HepG2 (cell line): ENCODE measurements at regions not wholly inside any gene's neighbourhood (a gene's known extent, or its start where the extent isn't known, plus 50 kb on each side); places are given as distances from the start of the nearest gene placed in this dataset.

Experiments used
- ATAC-seq: fragments of 200-7000 bp; cut with Tn5 transposase; 3 replicates; pipeline ENCODE4 v1.9.1; 2020; ENCODE audit warnings: mild to moderate bottlenecking, moderate library complexity
- BruUV-seq: library from RNA; stranded (reverse); fragments of 400-500 nt; replicated peaks from 2 replicates; lab custom pipeline; 2021; lab: Mats Ljungman, UMichigan
- CTCF ChIA-PET: fragments of 300-600 bp; formaldehyde crosslinking; extraction: SDS; loops from one replicate; lab custom pipeline; 2021; ENCODE audit warnings: low total read pairs, inconsistent platforms, low intra/inter-chr PET ratio; lab: Yijun Ruan, JAX
- POLR2A ChIA-PET: fragments of 350-600 bp; sonication (Branson Sonifier 250); formaldehyde crosslinking; loops from one replicate; lab custom pipeline; 2020; ENCODE audit warnings: antibody characterized with exemption, inconsistent platforms; lab: Yijun Ruan, JAX
- DNase-seq: peaks from one replicate; pipeline ENCODE4 v3.0.0-alpha.2; 2015; ENCODE audit warnings: low spot score
- FAIRE-seq: peaks from 3 replicates; lab custom pipeline; 2011; peaks lifted over from hg19 to GRCh38; lab: Jason Lieb, UNC
- H2AFZ ChIP-seq: one replicate; pipeline ENCODE4 v1.6.1; 2011; ENCODE audit warnings: low read length, inconsistent platforms
- H3K27ac ChIP-seq: fragments of 300-600 bp; 3 replicates; pipeline ENCODE4 v1.8.0; 2011; ENCODE audit warnings: mixed run types, mild to moderate bottlenecking, mixed read lengths, low read length, inconsistent platforms; ENCODE audit not compliant: insufficient read depth; ENCODE audit errors: extremely low read length
- H3K27me3 ChIP-seq, 2 experiments: fragments of 200-600 bp in 1 of 2; 2 replicates in 1 of 2; 3 replicates in 1 of 2; pipeline versions ENCODE4 v1.6.0 to v1.8.0; 2011; ENCODE audit warnings: low read length in 2 of 2, mild to moderate bottlenecking in 2 of 2, moderate library complexity in 2 of 2, inconsistent platforms in 1 of 2; ENCODE audit not compliant: insufficient read depth in 2 of 2, control insufficient read depth in 1 of 2
- H3K36me3 ChIP-seq, 2 experiments: fragments of 200-600 bp in 1 of 2; replicated peaks in 1 of 2; 2 replicates in 1 of 2; 3 replicates in 1 of 2; pipeline versions ENCODE4 v1.5.1 to v1.8.0; 2011; ENCODE audit warnings: low read length in 2 of 2, inconsistent platforms in 1 of 2; ENCODE audit not compliant: insufficient read depth in 2 of 2, control insufficient read depth in 1 of 2
- H3K4me1 ChIP-seq: 2 replicates; pipeline ENCODE4 v1.5.1; 2012; ENCODE audit warnings: low read length, inconsistent platforms; ENCODE audit not compliant: insufficient read depth
- H3K4me2 ChIP-seq: 2 replicates; pipeline ENCODE4 v1.6.0; 2011; ENCODE audit warnings: low read depth, low read length, inconsistent platforms
- H3K4me3 ChIP-seq, 3 experiments: fragments of 200-600 bp in 1 of 3; sonication (generic), shearing (Covaris generic) in 1 of 3; replicated peaks in 1 of 3; 2 replicates each; pipeline ENCODE4 v1.5.1; 2011 to 2016; ENCODE audit warnings: low read length in 3 of 3, inconsistent platforms in 2 of 3, low read depth in 2 of 3, mild to moderate bottlenecking in 2 of 3, control low read depth in 1 of 3, mixed read lengths in 1 of 3; ENCODE audit not compliant: insufficient read depth in 1 of 3
- H3K79me2 ChIP-seq: one replicate; pipeline ENCODE4 v1.6.1; 2011; ENCODE audit warnings: low read length, inconsistent platforms; ENCODE audit not compliant: insufficient read depth
- H3K9ac ChIP-seq: 2 replicates; pipeline ENCODE4 v1.6.0; 2011; ENCODE audit warnings: mild to moderate bottlenecking, low read depth, low read length, inconsistent platforms; ENCODE audit not compliant: insufficient read depth
- H3K9me3 ChIP-seq: 2 replicates; pipeline ENCODE4 v1.5.1; 2012; ENCODE audit warnings: mild to moderate bottlenecking, low read length
- H4K20me1 ChIP-seq: 2 replicates; pipeline ENCODE4 v1.6.0; 2011; ENCODE audit warnings: inconsistent platforms, mild to moderate bottlenecking, low read length, moderate library complexity; ENCODE audit not compliant: insufficient read depth
- GABPB1 ChIP-seq: IDR thresholded peaks from 2 replicates; pipeline ENCODE4 v1.6.1; 2016; ENCODE audit warnings: mild to moderate bottlenecking, missing genetic modification reagents, moderate library complexity, missing compliant biosample characterization
- NFKB2 ChIP-seq: sonication (generic); formaldehyde crosslinking; IDR thresholded peaks from 2 replicates; pipeline ENCODE4 v1.4.0; 2020; ENCODE audit warnings: missing genetic modification reagents, borderline replicate concordance
- SPEN ChIP-seq: sonication (generic); formaldehyde crosslinking; IDR thresholded peaks from 2 replicates; pipeline ENCODE4 v1.5.1; 2020; ENCODE audit warnings: low read depth, mild to moderate bottlenecking, missing genetic modification reagents
- SSRP1 ChIP-seq: IDR thresholded peaks from 2 replicates; pipeline ENCODE4 v1.6.1; 2016; ENCODE audit warnings: control low read depth
- SUZ12 ChIP-seq: fragments of 150-350 bp; IDR thresholded peaks from 2 replicates; pipeline ENCODE4 v1.6.1; 2014; ENCODE audit warnings: low read depth, low read length
- TEF ChIP-seq: sonication (generic); formaldehyde crosslinking; IDR thresholded peaks from 2 replicates; pipeline ENCODE4 v1.5.0; 2020; ENCODE audit warnings: missing genetic modification reagents
- ZC3H4 ChIP-seq: sonication (generic); formaldehyde crosslinking; IDR thresholded peaks from 2 replicates; pipeline ENCODE4 v1.4.0; 2020; ENCODE audit warnings: missing genetic modification reagents, borderline replicate concordance
- ZFP36 ChIP-seq: fragments of 150-350 bp; IDR thresholded peaks from 2 replicates; pipeline ENCODE4 v1.6.1; 2018; ENCODE audit warnings: borderline replicate concordance, low read length, low read depth; ENCODE audit not compliant: partially characterized antibody
- ZNF225 ChIP-seq: sonication (generic); formaldehyde crosslinking; IDR thresholded peaks from 2 replicates; pipeline ENCODE4 v1.4.0; 2020; ENCODE audit warnings: mild to moderate bottlenecking, missing genetic modification reagents
- ZNF619 ChIP-seq: sonication (generic); formaldehyde crosslinking; IDR thresholded peaks from 2 replicates; pipeline ENCODE4 v1.4.0; 2020; ENCODE audit warnings: mild to moderate bottlenecking, missing genetic modification reagents
- ZSCAN20 ChIP-seq: sonication (generic); formaldehyde crosslinking; IDR thresholded peaks from 2 replicates; pipeline ENCODE4 v1.4.0; 2020; ENCODE audit warnings: missing genetic modification reagents, mild to moderate bottlenecking, borderline replicate concordance
- WGBS: methylation state at CpG from one replicate; pipeline ENCODE4 v1.1.6; 2017; ENCODE audit warnings: low lambda C conversion rate; 5-methylcytosine and 5-hydroxymethylcytosine counted together
- in situ Hi-C: cut with HindIII; loops from 2 replicates; pipeline ENCODE4 v1.10.0; 2017; ENCODE audit warnings: low pct_unique_long_range_greater_than_20kb; ENCODE audit not compliant: extremely low pct_ligation_motif_present
- intact Hi-C: fragments of 100-400 bp; cut with micrococcal nuclease; formaldehyde crosslinking; loops from one replicate; pipeline ENCODE4 v1.10.0; 2022; ENCODE audit not compliant: unreplicated experiment
- TF ChIP-seq, protein P1 (sequence below): sonication (generic); formaldehyde crosslinking; conservative IDR thresholded peaks from 2 replicates; pipeline ENCODE4 v1.4.0; 2020; ENCODE audit warnings: missing genetic modification reagents
- TF ChIP-seq, protein P2 (sequence below): IDR thresholded peaks from 2 replicates; pipeline ENCODE4 v1.6.1; 2012; ENCODE audit warnings: inconsistent platforms

DNA sequence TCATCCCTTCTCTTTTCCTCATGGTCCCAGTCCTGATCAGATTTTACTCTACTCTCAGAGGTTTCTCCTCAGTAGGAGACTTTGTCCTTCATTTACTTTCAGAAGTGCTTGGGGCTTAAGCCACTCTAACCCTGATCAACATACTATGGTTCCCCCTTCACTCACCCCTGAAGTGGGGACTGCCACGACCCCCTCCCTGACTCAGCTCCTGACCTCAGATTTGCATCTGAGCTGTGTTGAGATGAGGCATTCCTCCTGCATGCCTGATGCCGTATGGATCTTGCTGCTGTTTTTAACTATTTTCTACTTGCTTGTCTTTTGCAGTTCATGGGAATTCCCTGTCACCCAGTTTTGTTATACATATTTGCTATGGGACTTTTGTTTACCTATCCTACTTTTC, 306.7 kb upstream of the CHST9 start:
- H3K27ac ChIP-seq, result no peak overlapping the region
- H3K36me3 ChIP-seq, result no peaks in the 10 kb centered on the region
- no peak for ATAC-seq
- intact Hi-C loops (no loop called here), in situ Hi-C loops (no loop called here)
- no peak overlapping the region for H3K9ac ChIP-seq
- no peak overlapping the region for H3K4me3 ChIP-seq
- WGBS, result 43% methylated on average over 2 of the region's 2 CpGs
- no peaks in the 10 kb centered on the region for H3K79me2 ChIP-seq
- H3K9me3 ChIP-seq, result no peaks in the 10 kb centered on the region
- FAIRE-seq, result no peak
- H2AFZ ChIP-seq, result no peak overlapping the region
- ChIA-PET CTCF (no interaction called here), POLR2A (no interaction called here)
- TF ChIP-seq, protein P1, sequence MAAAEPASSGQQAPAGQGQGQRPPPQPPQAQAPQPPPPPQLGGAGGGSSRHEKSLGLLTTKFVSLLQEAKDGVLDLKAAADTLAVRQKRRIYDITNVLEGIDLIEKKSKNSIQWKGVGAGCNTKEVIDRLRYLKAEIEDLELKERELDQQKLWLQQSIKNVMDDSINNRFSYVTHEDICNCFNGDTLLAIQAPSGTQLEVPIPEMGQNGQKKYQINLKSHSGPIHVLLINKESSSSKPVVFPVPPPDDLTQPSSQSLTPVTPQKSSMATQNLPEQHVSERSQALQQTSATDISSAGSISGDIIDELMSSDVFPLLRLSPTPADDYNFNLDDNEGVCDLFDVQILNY (CRISPR knock-in tag), result no peak
- no peak for TF ChIP-seq ZFP36
- no peaks in the 10 kb centered on the region for H4K20me1 ChIP-seq
- H3K4me1 ChIP-seq, result peaks cover 13% of the 10 kb centered on the region
- no peak overlapping the region for H3K4me2 ChIP-seq
- BruUV-seq, result no TSS peak
- no peak for DNase-seq
- no peaks in the 10 kb centered on the region for H3K27me3 ChIP-seq

DNA sequence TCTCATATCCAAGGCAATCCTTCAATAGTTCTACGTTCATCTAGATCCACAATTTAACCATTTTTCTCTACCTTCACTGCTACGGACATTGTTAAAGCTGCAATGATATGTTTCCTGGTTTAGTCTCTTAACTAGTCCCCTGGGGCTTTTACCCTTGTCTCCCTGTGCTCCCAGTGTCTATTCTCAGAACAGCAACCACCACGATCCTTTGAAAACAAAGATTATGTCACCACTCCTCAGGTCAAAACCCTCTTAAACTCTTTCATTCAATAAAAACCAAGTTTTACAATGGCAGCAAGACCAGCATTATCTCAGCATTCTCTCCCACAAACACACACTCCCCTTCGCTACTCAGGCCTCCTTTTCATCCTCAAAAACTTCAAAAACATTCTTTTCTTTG, 298.2 kb upstream of the CHST9 start:
- POLR2A ChIA-PET, result no interaction called here
- 12% methylated on average over 4 of the region's 4 CpGs for WGBS
- Histone ChIP-seq H3K4me1 (peaks cover 13% of the 10 kb centered on the region), H3K9me3 (no peaks in the 10 kb centered on the region), H3K4me2 (no peak overlapping the region), H3K27me3 (no peaks in the 10 kb centered on the region), H3K79me2 (no peaks in the 10 kb centered on the region), H3K27ac (no peak overlapping the region), H3K4me3 (no peak overlapping the region), H4K20me1 (no peaks in the 10 kb centered on the region), H3K9ac (no peak overlapping the region), H2AFZ (no peak overlapping the region), H3K36me3 (no peaks in the 10 kb centered on the region)
- FAIRE-seq, result no peak
- in situ Hi-C loops, result no loop called here
- BruUV-seq, result no TSS peak
- TF ChIP-seq, protein P2, sequence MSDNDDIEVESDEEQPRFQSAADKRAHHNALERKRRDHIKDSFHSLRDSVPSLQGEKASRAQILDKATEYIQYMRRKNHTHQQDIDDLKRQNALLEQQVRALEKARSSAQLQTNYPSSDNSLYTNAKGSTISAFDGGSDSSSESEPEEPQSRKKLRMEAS, result no peak
- TF ChIP-seq ZNF225, result no peak
- TF ChIP-seq SSRP1 (CRISPR knock-in tag), result no peak
- TF ChIP-seq ZC3H4 (CRISPR knock-in tag), result no peak
- no peak for TF ChIP-seq ZSCAN20 (CRISPR knock-in tag)
- no peak for TF ChIP-seq SUZ12
- TF ChIP-seq ZNF619 (CRISPR knock-in tag), result no peak
- TF ChIP-seq TEF (CRISPR knock-in tag), result no peak
- TF ChIP-seq NFKB2 (CRISPR knock-in tag), result no peak
- no peak for TF ChIP-seq GABPB1
- no peak for TF ChIP-seq SPEN (CRISPR knock-in tag)
- CTCF ChIA-PET, result no interaction called here
- intact Hi-C loops, result no loop called here
- ATAC-seq, result no peak
- DNase-seq, result no peak
